ENCODE measurements at regions not wholly inside any gene's neighbourhood (a gene's known extent, or its start where the extent isn't known, plus 50 kb on each side); places are given as distances from the start of the nearest gene placed in this dataset.

- DNase-seq (ENCODE audit: low read depth) = no peak
Measured at GRCh38 chr11:37762079-37762478, 1164.0 kb upstream of the RAG2 start.

DNA sequence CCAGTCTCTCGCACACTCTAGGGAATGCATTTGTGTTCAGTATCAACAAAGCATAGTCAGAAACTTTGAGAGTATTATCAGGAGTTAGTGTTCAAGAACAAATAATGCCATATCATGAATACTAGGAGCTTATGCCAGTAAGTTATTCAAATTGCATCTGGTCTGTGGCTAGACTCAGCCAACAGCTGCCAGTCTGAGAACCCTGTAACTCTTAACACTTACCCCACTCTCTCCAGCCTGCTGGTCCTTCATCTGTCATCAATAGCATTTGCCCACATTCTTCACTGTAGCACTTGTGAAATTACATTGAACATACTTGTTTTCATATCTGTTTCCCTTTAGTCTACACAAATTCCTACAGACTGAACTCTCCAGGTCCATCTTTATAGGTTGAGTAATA is 1157.5 kb upstream of the RAG2 start:
- DNase-seq (ENCODE audit: low read depth) = no peak

GRCh38 chr11:37748641-37749040 is 1150.6 kb upstream of the RAG2 start:
- peak; percentile 58 for DNase-seq (ENCODE audit: low read depth)

GRCh38 chr11:37747121-37747520 is 1149.1 kb upstream of the RAG2 start:
- peak; percentile 59 for DNase-seq (ENCODE audit: low read depth)

DNA sequence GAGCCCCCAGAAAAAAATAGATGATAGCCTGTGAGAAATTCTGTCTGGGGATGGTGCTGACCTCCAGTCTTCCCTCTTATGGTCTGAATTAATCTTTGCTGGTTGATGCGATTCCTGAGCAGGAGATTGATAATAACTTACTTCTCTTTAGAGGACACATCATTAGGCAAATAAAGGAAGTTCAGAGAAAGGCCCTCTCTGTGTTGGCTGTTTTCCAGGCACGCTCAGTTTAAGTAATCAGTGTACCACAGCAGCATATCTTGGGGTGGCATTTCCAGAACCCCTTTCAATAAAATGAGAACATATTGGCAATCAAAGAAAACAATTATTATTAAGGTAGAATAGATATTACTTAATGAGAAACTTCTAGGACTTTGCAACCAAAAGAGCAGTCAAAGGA is 1129.3 kb upstream of the RAG2 start:
- DNase-seq (ENCODE audit: low read depth) = no peak

DNA sequence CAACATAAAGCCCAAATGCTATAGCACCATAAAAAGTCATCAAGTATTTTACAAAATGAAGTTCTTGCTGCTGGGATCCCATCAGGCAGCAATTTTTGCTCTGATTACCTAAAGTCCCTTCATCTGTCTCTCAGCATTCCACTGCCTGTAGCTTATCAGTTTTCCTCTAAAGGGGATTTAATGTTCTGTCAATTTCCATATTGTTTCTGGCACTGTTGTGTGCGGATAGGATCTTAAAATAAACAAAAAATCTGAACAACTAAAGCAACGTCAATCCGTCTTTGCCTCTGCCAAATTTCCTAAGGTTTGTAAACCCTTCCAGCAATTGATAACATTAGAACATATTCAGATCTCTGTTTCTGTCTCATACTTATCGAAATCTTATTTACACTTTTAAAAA is 1126.3 kb upstream of the RAG2 start:
- DNase-seq (ENCODE audit: low read depth) = no peak

GRCh38 chr11:37721485-37721884 is 1123.4 kb upstream of the RAG2 start:
- peak; percentile 41 for DNase-seq (ENCODE audit: low read depth)

DNA sequence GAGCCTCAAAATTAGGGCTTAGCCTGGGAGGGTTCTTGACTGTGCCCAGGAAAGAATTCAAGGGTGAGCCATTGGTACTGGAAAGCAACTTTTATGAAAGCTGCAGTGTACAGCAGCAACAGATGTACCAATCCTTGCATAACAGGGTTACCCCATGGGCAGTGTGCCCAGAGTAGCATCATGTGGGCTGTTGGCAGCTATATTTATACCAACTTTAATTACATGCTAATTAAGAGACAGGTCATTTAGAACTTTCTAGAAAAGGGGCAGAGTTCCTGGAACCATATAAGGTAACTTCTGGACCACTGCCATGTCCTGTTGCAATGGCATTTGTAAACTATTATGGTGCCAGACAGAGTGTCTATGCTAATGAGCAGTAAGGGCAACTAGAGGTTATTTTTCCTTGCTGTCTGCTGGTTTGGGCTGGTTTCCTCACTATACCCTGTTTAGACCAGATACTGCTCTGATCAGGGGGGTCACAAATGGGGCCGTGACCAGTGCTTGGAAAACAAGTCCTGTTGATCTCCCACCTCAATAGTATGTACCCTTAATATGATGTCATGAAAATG is 1120.5 kb upstream of the RAG2 start:
- peak; percentile 20 for DNase-seq (ENCODE audit: low read depth)

DNA sequence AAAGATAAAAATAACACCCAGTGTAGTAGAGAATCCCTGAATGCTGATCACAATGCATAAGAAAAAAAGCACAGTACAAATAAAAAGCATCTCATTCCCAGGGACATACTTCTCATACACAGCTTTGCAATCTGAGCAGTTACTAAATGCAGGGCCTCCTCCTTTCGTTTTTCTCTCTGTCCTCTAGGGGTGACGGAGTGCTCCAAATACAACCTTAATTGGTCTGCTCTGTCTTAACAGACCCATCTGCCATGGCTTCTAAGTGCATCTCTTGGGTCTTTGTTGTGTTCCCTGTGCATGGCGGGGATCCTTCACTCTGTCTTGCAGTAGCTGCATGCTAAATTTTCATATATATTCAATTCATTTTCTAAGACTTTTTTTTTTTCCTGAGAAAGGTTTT is 1114.2 kb upstream of the RAG2 start:
- DNase-seq (ENCODE audit: low read depth) = peak; percentile 29

DNA sequence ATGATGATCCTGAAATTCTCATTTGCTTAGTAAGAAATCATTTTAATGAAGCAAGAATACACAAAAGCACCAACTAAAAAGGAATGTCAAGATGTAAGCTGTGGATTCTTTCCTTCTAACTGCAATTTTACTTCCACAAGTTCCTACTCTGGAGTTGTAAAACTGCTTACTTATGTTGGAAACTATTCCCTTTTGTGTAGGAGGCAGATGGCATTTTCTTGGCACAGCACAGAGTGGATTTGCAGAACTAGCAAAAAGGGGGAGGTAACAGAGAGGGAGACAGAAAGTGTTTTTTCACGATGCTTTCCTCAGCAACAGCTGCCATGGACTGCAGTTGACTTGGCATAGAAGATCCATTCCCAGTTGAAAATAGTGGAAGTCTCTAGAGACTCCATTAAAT is 1112.0 kb upstream of the RAG2 start:
- peak; percentile 81 for DNase-seq (ENCODE audit: low read depth)

DNA sequence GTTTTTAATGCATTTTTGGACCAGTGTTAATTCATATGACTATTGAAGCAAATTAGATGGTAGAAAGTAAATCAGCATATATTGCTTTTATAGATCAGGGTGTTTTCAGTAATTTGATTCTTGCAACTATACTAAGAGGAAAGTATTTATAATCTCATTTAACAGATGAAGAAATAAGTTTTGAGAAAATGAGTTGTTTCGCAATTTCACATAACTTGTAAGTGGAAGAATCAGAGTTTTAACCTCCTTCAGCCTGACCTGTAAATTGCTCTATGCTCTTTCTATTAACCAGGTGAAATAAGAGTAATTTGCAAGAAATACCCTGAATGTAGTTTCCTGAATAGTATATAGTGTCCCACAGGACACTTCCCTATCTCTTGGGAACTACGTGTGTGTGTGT is 1106.8 kb upstream of the RAG2 start:
- DNase-seq (ENCODE audit: low read depth) = peak; percentile 5

GRCh38 chr11:37699644-37700043 is 1101.6 kb upstream of the RAG2 start:
- no peak for DNase-seq (ENCODE audit: low read depth)

GRCh38 chr11:37695283-37695682 is 1097.2 kb upstream of the RAG2 start:
- DNase-seq (ENCODE audit: low read depth) = no peak

- DNase-seq (ENCODE audit: low read depth) = peak; percentile 66
Measured at GRCh38 chr11:37689951-37690350, 1091.9 kb upstream of the RAG2 start.

DNA sequence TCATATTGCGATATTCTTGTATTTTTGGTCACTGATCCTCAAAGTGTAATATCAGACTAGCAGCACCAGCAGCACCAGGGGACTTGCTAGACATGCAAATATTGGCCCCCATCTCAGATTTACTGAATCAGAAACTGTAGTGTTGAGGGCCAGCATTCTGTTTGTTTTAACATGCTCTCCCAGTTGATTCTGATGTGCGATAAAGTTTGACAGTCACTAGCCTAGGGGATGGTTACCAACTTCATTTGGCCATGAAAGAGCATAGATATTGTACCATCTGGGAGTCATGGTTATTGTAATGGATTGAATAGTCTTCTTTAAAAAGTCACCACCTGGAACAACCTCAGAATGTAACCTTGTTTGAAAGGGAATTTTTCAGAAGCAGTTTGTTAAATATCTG is 1090.4 kb upstream of the RAG2 start:
- DNase-seq (ENCODE audit: low read depth) = no peak

- no peak for DNase-seq (ENCODE audit: low read depth)
Measured at GRCh38 chr11:37687130-37687529, 1089.1 kb upstream of the RAG2 start.

- DNase-seq (ENCODE audit: low read depth) = peak; percentile 5
Measured at GRCh38 chr11:37671321-37671720, 1073.3 kb upstream of the RAG2 start.

GRCh38 chr11:37666960-37667359 is 1068.9 kb upstream of the RAG2 start:
- no peak for DNase-seq (ENCODE audit: low read depth)

GRCh38 chr11:37657645-37658044 is 1059.6 kb upstream of the RAG2 start:
- DNase-seq (ENCODE audit: low read depth) = peak; percentile 42

GRCh38 chr11:37647767-37648166 is 1049.7 kb upstream of the RAG2 start:
- DNase-seq (ENCODE audit: low read depth) = no peak

DNA sequence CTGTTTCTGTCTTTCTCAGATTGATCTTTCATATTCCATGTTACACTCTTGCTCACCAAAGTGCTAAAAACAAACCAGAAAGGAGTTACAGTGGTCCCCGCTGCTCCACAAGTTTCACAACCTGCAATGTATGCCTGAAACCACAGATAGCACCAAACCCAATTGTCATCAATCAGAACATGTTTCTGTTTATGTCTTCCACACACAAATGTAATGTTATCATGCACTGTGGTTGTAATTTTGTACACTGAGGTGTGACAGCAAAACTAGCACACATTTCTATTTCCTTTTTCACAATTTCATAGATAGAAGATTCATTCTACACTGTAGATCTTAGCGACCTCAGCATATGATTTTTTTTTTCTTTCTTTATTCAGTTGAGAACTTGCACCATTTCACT is 1045.9 kb upstream of the RAG2 start:
- no peak for DNase-seq (ENCODE audit: low read depth)

GRCh38 chr11:37642296-37642695 is 1044.3 kb upstream of the RAG2 start:
- DNase-seq (ENCODE audit: low read depth) = no peak

DNA sequence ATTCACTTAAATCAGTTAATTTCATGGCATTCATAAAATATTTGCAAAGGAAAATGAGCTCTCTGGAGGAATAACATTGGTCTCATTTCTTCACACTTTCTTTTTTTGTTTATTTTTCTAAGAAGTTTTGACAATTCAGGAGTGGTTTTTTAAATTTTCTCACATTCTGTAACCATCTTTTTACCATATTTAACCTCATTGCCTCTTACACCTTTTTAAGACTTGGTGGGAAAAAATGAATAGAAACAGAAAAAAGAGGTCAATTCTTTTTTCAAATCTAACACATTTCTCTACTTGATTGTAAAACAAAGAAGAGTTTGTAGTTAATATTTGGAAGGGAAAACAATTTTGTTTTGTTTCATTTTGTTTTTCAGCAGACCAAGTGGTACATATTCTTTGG is 1034.7 kb upstream of the RAG2 start:
- no peak for DNase-seq (ENCODE audit: low read depth)

DNA sequence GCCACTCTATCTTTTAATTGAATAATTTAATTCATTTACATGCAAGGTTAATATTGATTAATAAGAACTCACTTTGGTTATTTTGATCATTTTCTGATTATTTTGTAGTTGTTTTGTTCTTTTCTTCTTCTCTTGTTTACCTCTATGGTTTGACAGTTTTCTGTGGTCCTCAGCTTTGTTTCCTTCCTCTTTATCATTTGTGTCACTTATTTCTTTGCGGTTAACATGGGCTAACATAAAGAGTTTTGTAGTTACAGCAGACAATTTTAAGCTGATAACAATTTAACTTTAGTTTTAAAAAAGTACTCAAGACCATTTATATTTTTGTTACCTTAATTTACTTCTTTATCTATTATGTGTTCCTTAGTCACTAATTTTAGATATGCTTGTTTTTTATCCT is 1032.8 kb upstream of the RAG2 start:
- no peak for DNase-seq (ENCODE audit: low read depth)

GRCh38 chr11:37623778-37624177 is 1025.7 kb upstream of the RAG2 start:
- DNase-seq (ENCODE audit: low read depth) = no peak

Measured in EH (cell line).